Fibroblast of mammary gland (primary cell): ENCODE measurements at regions not wholly inside any gene's neighbourhood (a gene's known extent, or its start where the extent isn't known, plus 50 kb on each side); places are given as distances from the start of the nearest gene placed in this dataset.

Experiments used
- DNase-seq: peaks from one replicate; pipeline ENCODE4 v3.0.0-alpha.2; 2010; ENCODE audit warnings: low read depth
- H3K4me3 ChIP-seq: 2 replicates; pipeline ENCODE4 v1.5.1; 2011; ENCODE audit warnings: low read depth, mild to moderate bottlenecking, low read length, moderate library complexity; ENCODE audit not compliant: control insufficient read depth
- TF ChIP-seq, protein P1 (sequence below): conservative IDR thresholded peaks from 2 replicates; pipeline ENCODE4 v1.5.1; 2011; ENCODE audit warnings: low read depth, low read length, inconsistent platforms; ENCODE audit not compliant: control insufficient read depth, insufficient read depth

GRCh38 chr6:34633256-34633655 lies 63.3 kb downstream of the ILRUN start:
- TF ChIP-seq, protein P1, sequence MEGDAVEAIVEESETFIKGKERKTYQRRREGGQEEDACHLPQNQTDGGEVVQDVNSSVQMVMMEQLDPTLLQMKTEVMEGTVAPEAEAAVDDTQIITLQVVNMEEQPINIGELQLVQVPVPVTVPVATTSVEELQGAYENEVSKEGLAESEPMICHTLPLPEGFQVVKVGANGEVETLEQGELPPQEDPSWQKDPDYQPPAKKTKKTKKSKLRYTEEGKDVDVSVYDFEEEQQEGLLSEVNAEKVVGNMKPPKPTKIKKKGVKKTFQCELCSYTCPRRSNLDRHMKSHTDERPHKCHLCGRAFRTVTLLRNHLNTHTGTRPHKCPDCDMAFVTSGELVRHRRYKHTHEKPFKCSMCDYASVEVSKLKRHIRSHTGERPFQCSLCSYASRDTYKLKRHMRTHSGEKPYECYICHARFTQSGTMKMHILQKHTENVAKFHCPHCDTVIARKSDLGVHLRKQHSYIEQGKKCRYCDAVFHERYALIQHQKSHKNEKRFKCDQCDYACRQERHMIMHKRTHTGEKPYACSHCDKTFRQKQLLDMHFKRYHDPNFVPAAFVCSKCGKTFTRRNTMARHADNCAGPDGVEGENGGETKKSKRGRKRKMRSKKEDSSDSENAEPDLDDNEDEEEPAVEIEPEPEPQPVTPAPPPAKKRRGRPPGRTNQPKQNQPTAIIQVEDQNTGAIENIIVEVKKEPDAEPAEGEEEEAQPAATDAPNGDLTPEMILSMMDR: no peak
- DNase-seq: no peak
- no peak overlapping the region for H3K4me3 ChIP-seq

GRCh38 chr6:34630040-34630439 lies 66.5 kb downstream of the ILRUN start:
- peak; percentile 91 for DNase-seq
- H3K4me3 ChIP-seq: no peak overlapping the region
- TF ChIP-seq, protein P1: no peak

DNA sequence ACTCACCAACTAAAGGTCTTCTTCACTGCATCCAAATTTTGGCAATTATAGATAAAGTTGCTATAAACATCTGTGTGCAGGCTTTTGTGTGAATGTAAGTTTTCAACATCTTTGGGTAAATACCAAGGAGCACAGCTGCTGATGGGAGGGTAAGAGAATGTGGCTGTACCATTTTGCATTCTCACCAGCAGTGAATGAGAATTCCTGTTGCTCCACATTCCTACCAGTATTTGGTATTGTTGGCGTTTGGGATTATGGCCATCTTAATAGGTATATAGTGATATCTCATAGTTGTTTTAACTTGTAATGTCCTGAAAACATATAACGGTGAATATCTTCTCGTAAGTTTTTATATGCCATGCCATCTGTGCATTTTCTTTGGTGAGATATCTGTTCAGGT lies 69.3 kb downstream of the ILRUN start:
- TF ChIP-seq, protein P1: no peak
- no peak for DNase-seq
- no peak overlapping the region for H3K4me3 ChIP-seq

DNA sequence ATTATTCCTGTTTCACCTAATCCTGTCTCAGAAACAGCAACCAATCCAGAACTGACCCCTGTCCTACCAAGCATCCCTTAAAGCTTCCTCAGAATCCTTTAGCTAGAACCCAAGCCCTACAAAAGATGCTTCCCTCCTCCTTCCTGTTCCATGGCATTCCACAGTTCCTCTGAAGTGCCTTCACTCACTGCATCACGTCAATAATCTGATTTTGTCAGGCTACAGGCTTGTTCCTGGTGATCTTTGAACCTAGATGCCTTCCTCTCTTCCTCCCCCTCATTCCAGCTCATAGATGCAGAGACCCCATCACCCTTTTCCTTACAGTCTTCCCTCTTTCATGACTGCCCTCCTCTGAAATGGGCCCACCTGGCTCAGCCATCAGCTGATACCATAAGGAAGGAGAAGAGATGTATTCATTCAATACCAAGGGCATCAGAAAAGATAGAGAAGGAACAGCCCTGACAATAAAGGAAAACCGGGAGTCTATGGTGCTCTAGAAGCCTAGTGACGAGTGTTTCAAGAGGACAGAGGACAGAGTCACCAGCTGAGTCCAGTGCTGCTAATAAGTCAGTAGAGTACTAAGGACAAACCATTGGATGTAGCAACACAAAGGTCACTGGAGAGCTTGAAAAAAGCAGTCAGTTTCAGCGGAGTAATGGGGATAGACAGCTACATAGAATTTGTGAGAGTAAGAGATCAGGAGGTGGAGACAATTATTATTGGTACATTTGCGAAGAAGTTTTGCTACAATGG lies 62.5 kb upstream of the SPDEF start:
- no peak for DNase-seq
- TF ChIP-seq, protein P1: no peak
- no peak overlapping the region for H3K4me3 ChIP-seq

GRCh38 chr6:34617231-34617630 lies 61.1 kb upstream of the SPDEF start:
- DNase-seq: no peak
- TF ChIP-seq, protein P1: no peak
- H3K4me3 ChIP-seq: no peak overlapping the region

DNA sequence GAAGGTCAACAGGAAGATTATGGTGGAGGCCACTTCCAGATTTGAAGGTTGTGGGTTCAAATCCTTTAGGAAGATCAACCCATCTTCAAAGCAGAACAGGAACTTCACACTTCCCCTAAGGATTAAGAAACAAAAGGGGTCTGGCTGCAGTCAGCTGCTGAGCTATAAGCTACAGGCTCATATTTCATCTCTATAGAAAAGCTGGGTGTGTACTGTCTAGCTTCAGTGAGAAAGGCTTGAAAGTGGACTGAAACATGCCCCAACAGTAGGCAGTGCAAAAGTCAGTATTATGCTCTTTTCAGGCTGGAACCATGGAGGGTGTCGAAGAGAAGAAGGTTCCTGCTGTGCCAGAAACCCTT lies 60.1 kb upstream of the SPDEF start:
- no peak overlapping the region for H3K4me3 ChIP-seq
- DNase-seq: no peak
- TF ChIP-seq, protein P1: no peak
